ENCODE measurements at regions not wholly inside any gene's neighbourhood (a gene's known extent, or its start where the extent isn't known, plus 50 kb on each side); places are given as distances from the start of the nearest gene placed in this dataset.

GRCh38 chr12:43281563-43281962 lies 270.4 kb downstream of the ADAMTS20 start:
- Mint-ChIP-seq H3K36me3 (ENCODE audit: low read depth) (no peaks in the 10 kb centered on the region), H3K9me3 (no peaks in the 10 kb centered on the region), H3K27ac (no peak overlapping the region), H3K4me3 (no peak overlapping the region), H3K27me3 (no peaks in the 10 kb centered on the region), H3K4me1 (ENCODE audit: low read depth) (no peaks in the 10 kb centered on the region)
- intact Hi-C loops (cut with micrococcal nuclease) = loop anchor here (5.0 kb wide), 1 partner anchor 799 kb away; no protein-coding TSS in a partner anchor

DNA sequence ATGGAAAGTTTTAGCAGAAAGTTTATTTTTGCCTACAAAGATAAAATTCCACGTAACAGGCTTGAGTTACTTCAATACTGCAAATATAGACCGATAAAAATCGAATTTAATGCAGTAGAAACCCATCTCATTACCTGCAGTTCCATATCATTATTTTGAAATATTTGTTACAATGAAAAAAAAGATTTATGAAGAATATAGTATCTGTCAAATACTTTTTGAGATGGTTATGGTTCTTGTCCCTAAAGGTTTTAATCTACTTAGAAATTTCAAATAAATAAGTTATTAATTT lies 273.5 kb downstream of the ADAMTS20 start:
- no peak overlapping the region for H3K4me3 Mint-ChIP-seq
- no peaks in the 10 kb centered on the region for H3K36me3 Mint-ChIP-seq (ENCODE audit: low read depth)
- no peaks in the 10 kb centered on the region for H3K27me3 Mint-ChIP-seq
- H3K4me1 Mint-ChIP-seq (ENCODE audit: low read depth) = no peaks in the 10 kb centered on the region
- H3K9me3 Mint-ChIP-seq = no peaks in the 10 kb centered on the region
- no peak overlapping the region for H3K27ac Mint-ChIP-seq
- intact Hi-C loops (cut with micrococcal nuclease) = no loop called here

DNA sequence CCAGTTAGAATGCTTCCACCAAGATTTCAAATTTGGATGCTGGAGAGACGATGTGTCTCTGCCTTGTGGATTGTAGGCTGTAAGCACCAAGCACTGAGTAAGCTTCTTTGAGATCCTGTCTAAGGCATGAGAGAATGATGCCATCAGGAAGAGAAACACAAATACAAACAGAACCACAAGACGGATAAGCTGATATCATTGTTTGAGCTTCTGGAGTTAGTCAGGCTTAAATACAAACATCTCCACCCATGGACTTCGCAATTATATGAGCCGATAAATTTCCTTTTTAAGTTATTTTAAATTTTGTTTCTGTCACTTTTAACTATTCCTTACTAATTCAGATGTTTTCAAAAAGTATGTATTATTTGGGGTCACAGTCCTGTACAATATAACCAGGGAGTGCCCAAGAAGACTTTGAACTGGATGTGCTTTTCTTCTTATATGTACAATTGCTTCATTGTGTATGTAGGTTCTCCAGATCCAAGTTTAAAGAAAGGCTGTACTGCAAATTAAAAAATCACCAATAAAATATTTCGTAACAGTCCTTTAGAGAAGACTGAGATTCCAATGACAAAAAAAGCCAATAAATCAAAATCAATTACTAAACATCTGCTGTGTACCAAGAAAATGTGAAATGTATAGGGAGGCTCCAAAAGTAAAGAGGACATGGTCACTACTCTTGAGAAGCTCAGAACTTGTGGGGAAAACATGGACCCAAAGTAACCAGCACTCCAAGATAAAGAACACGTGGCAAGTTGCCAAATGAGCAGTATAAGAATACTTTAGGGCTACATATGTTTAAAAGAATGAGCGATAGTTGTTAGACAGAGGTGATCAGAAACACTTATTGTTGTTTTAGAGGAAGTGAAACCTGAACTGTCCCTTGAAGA lies 274.1 kb downstream of the ADAMTS20 start:
- Mint-ChIP-seq H3K9me3 (no peaks in the 10 kb centered on the region), H3K27ac (no peak overlapping the region), H3K4me1 (ENCODE audit: low read depth) (no peaks in the 10 kb centered on the region), H3K27me3 (no peaks in the 10 kb centered on the region), H3K36me3 (ENCODE audit: low read depth) (no peaks in the 10 kb centered on the region), H3K4me3 (no peak overlapping the region)
- intact Hi-C loops (cut with micrococcal nuclease) = no loop called here

- no peaks in the 10 kb centered on the region for H3K9me3 Mint-ChIP-seq
- H3K27ac Mint-ChIP-seq = no peak overlapping the region
- H3K4me3 Mint-ChIP-seq = no peak overlapping the region
- H3K36me3 Mint-ChIP-seq (ENCODE audit: low read depth) = no peaks in the 10 kb centered on the region
- no peaks in the 10 kb centered on the region for H3K4me1 Mint-ChIP-seq (ENCODE audit: low read depth)
- intact Hi-C loops (cut with micrococcal nuclease) = no loop called here
- H3K27me3 Mint-ChIP-seq = no peaks in the 10 kb centered on the region
Measured at GRCh38 chr12:43273467-43273866, 278.5 kb downstream of the ADAMTS20 start.

- H3K9me3 Mint-ChIP-seq = no peaks in the 10 kb centered on the region
- no peaks in the 10 kb centered on the region for H3K4me1 Mint-ChIP-seq (ENCODE audit: low read depth)
- no peaks in the 10 kb centered on the region for H3K27me3 Mint-ChIP-seq
- H3K36me3 Mint-ChIP-seq (ENCODE audit: low read depth) = no peaks in the 10 kb centered on the region
- intact Hi-C loops (cut with micrococcal nuclease) = no loop called here
- no peak overlapping the region for H3K4me3 Mint-ChIP-seq
- H3K27ac Mint-ChIP-seq = no peak overlapping the region
Measured at GRCh38 chr12:43271659-43272058, 280.3 kb downstream of the ADAMTS20 start.

DNA sequence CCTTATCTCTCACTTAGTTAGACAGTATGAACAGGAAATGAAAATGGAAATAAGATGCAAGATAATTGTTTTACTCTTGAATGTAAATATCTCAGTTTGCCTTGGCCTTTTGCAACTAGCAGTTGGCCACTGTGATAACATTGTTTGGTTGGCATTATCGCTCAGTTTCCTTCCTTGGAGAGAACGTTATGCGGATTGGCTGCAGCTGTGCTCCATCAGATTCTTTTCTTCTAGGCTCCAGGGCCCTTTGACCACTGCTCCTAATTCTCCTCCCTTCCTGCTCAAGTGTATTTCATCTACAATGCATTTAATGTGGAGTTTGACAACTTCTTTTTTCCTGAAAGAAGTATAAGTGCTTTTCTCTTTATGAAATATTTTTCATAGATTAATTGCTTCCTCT lies 284.2 kb downstream of the ADAMTS20 start:
- no peaks in the 10 kb centered on the region for H3K4me1 Mint-ChIP-seq (ENCODE audit: low read depth)
- no peak overlapping the region for H3K27ac Mint-ChIP-seq
- H3K9me3 Mint-ChIP-seq = no peaks in the 10 kb centered on the region
- no peaks in the 10 kb centered on the region for H3K36me3 Mint-ChIP-seq (ENCODE audit: low read depth)
- intact Hi-C loops (cut with micrococcal nuclease) = no loop called here
- no peak overlapping the region for H3K4me3 Mint-ChIP-seq
- H3K27me3 Mint-ChIP-seq = no peaks in the 10 kb centered on the region

DNA sequence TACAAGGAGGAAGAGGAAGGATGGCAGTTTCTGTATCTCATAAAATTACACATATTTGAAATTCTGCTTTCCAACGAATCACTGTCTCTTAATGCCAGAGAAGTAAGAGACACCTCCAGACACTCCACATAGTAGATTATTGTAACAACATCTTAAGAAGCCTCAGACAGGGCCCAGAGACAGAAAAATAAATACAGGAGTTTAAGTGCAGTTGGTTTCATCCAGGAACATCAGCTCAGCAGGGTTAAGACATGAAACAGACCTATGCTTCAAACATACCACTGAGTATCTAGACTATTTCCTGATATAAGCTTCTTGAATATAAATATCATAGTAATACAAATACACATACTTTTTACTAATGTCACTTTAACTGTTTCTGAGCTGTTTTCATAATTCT lies 290.3 kb downstream of the ADAMTS20 start:
- Mint-ChIP-seq H3K27me3 (no peaks in the 10 kb centered on the region), H3K27ac (no peak overlapping the region), H3K4me3 (no peak overlapping the region), H3K4me1 (ENCODE audit: low read depth) (no peaks in the 10 kb centered on the region), H3K9me3 (no peaks in the 10 kb centered on the region), H3K36me3 (ENCODE audit: low read depth) (no peaks in the 10 kb centered on the region)
- intact Hi-C loops (cut with micrococcal nuclease) = no loop called here

GRCh38 chr12:43255522-43256111 lies 296.4 kb downstream of the ADAMTS20 start:
- no peaks in the 10 kb centered on the region for H3K36me3 Mint-ChIP-seq (ENCODE audit: low read depth)
- intact Hi-C loops (cut with micrococcal nuclease) = no loop called here
- no peak overlapping the region for H3K4me3 Mint-ChIP-seq
- H3K4me1 Mint-ChIP-seq (ENCODE audit: low read depth) = no peaks in the 10 kb centered on the region
- no peaks in the 10 kb centered on the region for H3K27me3 Mint-ChIP-seq
- H3K9me3 Mint-ChIP-seq = no peaks in the 10 kb centered on the region
- H3K27ac Mint-ChIP-seq = no peak overlapping the region

GRCh38 chr12:43252585-43252984 lies 299.4 kb downstream of the ADAMTS20 start:
- H3K4me3 Mint-ChIP-seq = no peak overlapping the region
- intact Hi-C loops (cut with micrococcal nuclease) = no loop called here
- H3K36me3 Mint-ChIP-seq (ENCODE audit: low read depth) = no peaks in the 10 kb centered on the region

DNA sequence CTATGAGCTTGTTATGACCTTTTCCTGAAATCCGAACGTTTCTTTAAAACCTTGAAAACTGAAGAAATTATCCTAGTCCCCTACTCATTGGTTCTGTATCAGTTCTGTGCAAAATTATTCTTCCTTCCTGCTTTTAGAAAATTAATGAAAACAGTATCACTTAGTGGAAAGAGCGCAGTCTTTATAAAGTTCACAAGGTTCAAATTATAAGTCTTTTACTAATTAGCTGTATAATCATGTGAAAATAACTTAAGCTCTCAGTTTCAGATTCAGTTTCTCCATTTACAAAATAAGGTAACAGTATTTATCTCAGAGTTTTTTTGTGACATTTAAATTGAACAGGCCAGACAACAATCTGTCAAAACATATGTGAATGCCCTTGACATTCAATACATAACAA lies 306.1 kb downstream of the ADAMTS20 start:
- no peak overlapping the region for H3K4me3 Mint-ChIP-seq
- no peaks in the 10 kb centered on the region for H3K36me3 Mint-ChIP-seq (ENCODE audit: low read depth)
- H3K27me3 Mint-ChIP-seq = no peaks in the 10 kb centered on the region

More at GRCh38 chr12:43252585-43252984, 299.4 kb downstream of the ADAMTS20 start:
- H3K4me1 Mint-ChIP-seq (ENCODE audit: low read depth) = no peaks in the 10 kb centered on the region
- H3K9me3 Mint-ChIP-seq = no peaks in the 10 kb centered on the region
- no peak overlapping the region for H3K27ac Mint-ChIP-seq
- H3K27me3 Mint-ChIP-seq = no peaks in the 10 kb centered on the region

GRCh38 chr12:43241986-43242385 lies 310.0 kb downstream of the ADAMTS20 start:
- intact Hi-C loops (cut with micrococcal nuclease) = no loop called here
- Mint-ChIP-seq H3K36me3 (ENCODE audit: low read depth) (no peaks in the 10 kb centered on the region), H3K4me1 (ENCODE audit: low read depth) (no peaks in the 10 kb centered on the region), H3K27ac (no peak overlapping the region), H3K9me3 (peaks cover 30% of the 10 kb centered on the region), H3K27me3 (no peaks in the 10 kb centered on the region), H3K4me3 (no peak overlapping the region)

More for the DNA sequence above, 306.1 kb downstream of the ADAMTS20 start:
- Mint-ChIP-seq H3K4me1 (ENCODE audit: low read depth) (no peaks in the 10 kb centered on the region), H3K9me3 (peaks cover 4% of the 10 kb centered on the region), H3K27ac (no peak overlapping the region)
- intact Hi-C loops (cut with micrococcal nuclease) = no loop called here

- intact Hi-C loops (cut with micrococcal nuclease) = no loop called here
- Mint-ChIP-seq H3K36me3 (ENCODE audit: low read depth) (no peaks in the 10 kb centered on the region), H3K4me1 (ENCODE audit: low read depth) (no peaks in the 10 kb centered on the region), H3K27me3 (no peaks in the 10 kb centered on the region), H3K4me3 (no peak overlapping the region), H3K27ac (no peak overlapping the region), H3K9me3 (peaks cover 47% of the 10 kb centered on the region)
Measured at GRCh38 chr12:43238281-43238680, 313.7 kb downstream of the ADAMTS20 start.

DNA sequence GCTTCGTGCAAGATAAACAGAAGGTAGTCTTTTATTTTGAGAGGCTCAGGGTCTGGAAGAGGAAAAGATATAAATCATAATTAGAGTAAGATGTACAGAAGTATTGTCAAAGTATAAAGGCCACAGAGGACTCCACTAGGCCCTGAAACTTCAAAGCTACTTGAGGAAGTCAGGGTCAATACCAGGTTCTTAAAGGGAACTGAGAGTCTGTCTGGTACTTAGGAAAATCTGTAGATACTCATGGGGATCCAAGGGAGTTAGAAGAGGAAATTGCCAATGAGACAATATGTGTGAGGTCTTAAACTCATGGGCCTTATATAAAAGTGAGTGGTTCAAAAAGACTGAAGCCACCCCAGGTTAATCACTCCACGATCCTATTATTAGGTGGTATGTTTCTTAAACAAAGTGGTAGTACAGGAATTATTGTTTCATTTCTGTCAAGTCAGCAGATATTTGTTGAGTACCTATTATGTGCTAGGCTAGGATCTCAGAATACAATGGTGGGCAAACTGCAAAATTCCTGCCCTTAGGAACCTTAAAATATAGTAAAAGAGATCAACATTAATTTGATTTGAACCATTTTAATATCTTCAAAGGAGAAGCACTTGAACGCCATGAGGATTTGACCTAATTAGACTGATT lies 314.6 kb downstream of the ADAMTS20 start:
- no peak overlapping the region for H3K27ac Mint-ChIP-seq
- intact Hi-C loops (cut with micrococcal nuclease) = no loop called here
- no peaks in the 10 kb centered on the region for H3K36me3 Mint-ChIP-seq (ENCODE audit: low read depth)
- H3K4me1 Mint-ChIP-seq (ENCODE audit: low read depth) = no peaks in the 10 kb centered on the region
- H3K27me3 Mint-ChIP-seq = no peaks in the 10 kb centered on the region
- no peak overlapping the region for H3K4me3 Mint-ChIP-seq
- H3K9me3 Mint-ChIP-seq = peaks cover 47% of the 10 kb centered on the region

- intact Hi-C loops (cut with micrococcal nuclease) = no loop called here
- no peak overlapping the region for H3K27ac Mint-ChIP-seq
- no peaks in the 10 kb centered on the region for H3K27me3 Mint-ChIP-seq
- no peaks in the 10 kb centered on the region for H3K36me3 Mint-ChIP-seq (ENCODE audit: low read depth)
- no peaks in the 10 kb centered on the region for H3K4me1 Mint-ChIP-seq (ENCODE audit: low read depth)
- peaks cover 40% of the 10 kb centered on the region for H3K9me3 Mint-ChIP-seq
- H3K4me3 Mint-ChIP-seq = no peak overlapping the region
Measured at GRCh38 chr12:43235721-43236120, 316.3 kb downstream of the ADAMTS20 start.

Measured in dendritic cell treated with granulocyte-macrophage colony-stimulating factor and Interleukin-4, amounts not matched to agents 40 ng/mL and 50 ng/mL, for 4 days (primary cell).